GM18498 (cell line): ENCODE measurements at regions not wholly inside any gene's neighbourhood (a gene's known extent, or its start where the extent isn't known, plus 50 kb on each side); places are given as distances from the start of the nearest gene placed in this dataset.
"Not testable (repeated sequence)": the region's sequence is repeated elsewhere in the genome, so short reads cannot be mapped to it uniquely, and the experiment has no call there.

ENCODE experiments used
- ATAC-seq: cut with Tn5 transposase; IDR thresholded peaks from one replicate; pipeline ENCODE4 v1.9.1; 2021; ENCODE audit warnings: mild to moderate bottlenecking, moderate library complexity; ENCODE audit not compliant: unreplicated experiment

- no peak for ATAC-seq
These were observed 252.2 kb downstream of the ERMARD start for GRCh38 chr6:170003451-170004160.

- ATAC-seq, result no peak
These were observed 251.6 kb downstream of the ERMARD start for GRCh38 chr6:170003027-170003426.

- not testable (repeated sequence) for ATAC-seq
These were observed 250.4 kb downstream of the ERMARD start for GRCh38 chr6:170001782-170002181.

- ATAC-seq, result no peak
These were observed 248.8 kb downstream of the ERMARD start for GRCh38 chr6:170000071-170000843.

GRCh38 chr6:169999367-169999766, 247.9 kb downstream of the ERMARD start:
- no peak for ATAC-seq

- ATAC-seq, result no peak
These were observed 247.0 kb downstream of the ERMARD start for GRCh38 chr6:169998457-169998856.

- no peak for ATAC-seq
These were observed 246.5 kb downstream of the ERMARD start for GRCh38 chr6:169997930-169998218.

- ATAC-seq, result no peak
These were observed 245.9 kb downstream of the ERMARD start for GRCh38 chr6:169997187-169997929.

- no peak for ATAC-seq
These were observed 245.1 kb downstream of the ERMARD start for GRCh38 chr6:169996378-169997051.

GRCh38 chr6:169994739-169995138, 243.3 kb downstream of the ERMARD start:
- ATAC-seq, result no peak

- ATAC-seq, result no peak
These were observed 242.5 kb downstream of the ERMARD start for GRCh38 chr6:169993861-169994481.

GRCh38 chr6:169991913-169992312, 240.5 kb downstream of the ERMARD start:
- no peak for ATAC-seq

- no peak for ATAC-seq
These were observed 239.6 kb downstream of the ERMARD start for GRCh38 chr6:169991031-169991390.

GRCh38 chr6:169990095-169991030, 238.9 kb downstream of the ERMARD start:
- peak; percentile 72 for ATAC-seq

- no peak for ATAC-seq
These were observed 238.2 kb downstream of the ERMARD start for GRCh38 chr6:169989594-169989993.

- no peak for ATAC-seq
These were observed 237.5 kb downstream of the ERMARD start for GRCh38 chr6:169988769-169989550.

GRCh38 chr6:169986848-169987498, 235.6 kb downstream of the ERMARD start:
- no peak for ATAC-seq

- no peak for ATAC-seq
These were observed 234.9 kb downstream of the ERMARD start for GRCh38 chr6:169986171-169986847.
